ENCODE measurements at regions not wholly inside any gene's neighbourhood (a gene's known extent, or its start where the extent isn't known, plus 50 kb on each side); places are given as distances from the start of the nearest gene placed in this dataset.

DNA sequence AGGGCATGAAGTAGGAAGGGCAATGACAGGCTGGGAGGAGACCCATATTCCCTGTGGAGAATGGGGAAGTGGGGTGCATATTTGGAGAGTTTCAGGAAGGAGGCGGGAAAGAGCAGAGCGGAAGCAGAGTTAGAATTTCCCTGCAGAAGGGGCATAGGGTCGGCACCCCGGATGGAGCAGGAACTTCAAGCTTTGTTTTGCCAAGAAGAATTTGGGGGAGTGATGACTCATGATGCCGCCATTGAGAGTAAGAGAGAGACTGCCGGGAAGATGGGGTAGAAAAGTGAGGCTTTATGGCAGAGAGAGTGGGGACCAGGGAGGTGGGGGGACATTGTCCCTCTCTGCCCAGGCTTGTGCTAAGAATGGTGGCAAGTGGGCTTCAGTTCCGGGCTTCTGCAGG lies 50.3 kb upstream of the EPB41L1 start:
- FAIRE-seq = no peak
- DNase-seq (ENCODE audit: insufficient read length, low spot score) = no peak
